Mesenchymal stem cell (in vitro differentiated cells and primary cell): ENCODE measurements at regions not wholly inside any gene's neighbourhood (a gene's known extent, or its start where the extent isn't known, plus 50 kb on each side); places are given as distances from the start of the nearest gene placed in this dataset.
"Not testable (repeated sequence)": the region's sequence is repeated elsewhere in the genome, so short reads cannot be mapped to it uniquely, and the experiment has no call there.

Experiments
- DNase-seq: peaks from one replicate; pipeline ENCODE4 v3.0.0-alpha.2; 2013
- H2AFZ ChIP-seq: one replicate; pipeline ENCODE4 v1.6.1; 2013; ENCODE audit warnings: low read depth, mild to moderate bottlenecking, control low read depth, inconsistent platforms, low read length, moderate library complexity
- H2AK5ac ChIP-seq: 2 replicates; pipeline ENCODE4 v1.6.1; 2013; ENCODE audit warnings: low read length, moderate library complexity, mild to moderate bottlenecking, inconsistent platforms; ENCODE audit not compliant: severe bottlenecking
- H2BK120ac ChIP-seq: one replicate; pipeline ENCODE4 v1.6.1; 2013; ENCODE audit warnings: low read depth, mild to moderate bottlenecking, inconsistent platforms, low read length, moderate library complexity
- H2BK12ac ChIP-seq, 2 experiments: one replicate each; pipeline ENCODE4 v1.6.1; 2013; ENCODE audit warnings: inconsistent platforms in 2 of 2, low read length in 2 of 2, mild to moderate bottlenecking in 2 of 2, moderate library complexity in 2 of 2, control low read depth in 1 of 2
- H2BK15ac ChIP-seq: one replicate; pipeline ENCODE4 v1.6.1; 2013; ENCODE audit warnings: mild to moderate bottlenecking, low read depth, inconsistent platforms; ENCODE audit not compliant: poor library complexity, severe bottlenecking
- H2BK5ac ChIP-seq: 2 replicates; pipeline ENCODE4 v1.6.1; 2013; ENCODE audit warnings: low read depth, mild to moderate bottlenecking, low read length, control low read depth, inconsistent platforms; ENCODE audit not compliant: poor library complexity, severe bottlenecking
- H3K14ac ChIP-seq, 2 experiments: one replicate each; pipeline ENCODE4 v1.6.1; 2013; ENCODE audit warnings: inconsistent platforms in 2 of 2, low read length in 2 of 2, control low read depth in 1 of 2, mild to moderate bottlenecking in 1 of 2, moderate library complexity in 1 of 2
- H3K18ac ChIP-seq, 2 experiments: one replicate each; pipeline ENCODE4 v1.6.1; 2013; ENCODE audit warnings: inconsistent platforms in 2 of 2, low read length in 2 of 2, control low read depth in 1 of 2, low read depth in 1 of 2, mild to moderate bottlenecking in 1 of 2
- H3K23ac ChIP-seq, 2 experiments: one replicate each; pipeline ENCODE4 v1.6.1; 2013; ENCODE audit warnings: inconsistent platforms in 2 of 2, low read length in 2 of 2, mild to moderate bottlenecking in 2 of 2, moderate library complexity in 2 of 2, control low read depth in 1 of 2
- H3K27ac ChIP-seq: 2 replicates; pipeline ENCODE4 v1.5.1; 2013; ENCODE audit warnings: mild to moderate bottlenecking, moderate library complexity, low read length, control low read depth, inconsistent platforms; ENCODE audit not compliant: poor library complexity, severe bottlenecking
- H3K27me3 ChIP-seq, 2 experiments: 2 replicates each; pipeline versions ENCODE4 v1.6.1 to v1.7.0; 2013; ENCODE audit warnings: low read length in 2 of 2, mild to moderate bottlenecking in 2 of 2, moderate library complexity in 2 of 2, control low read depth in 1 of 2, inconsistent platforms in 1 of 2; ENCODE audit not compliant: control insufficient read depth in 1 of 2, insufficient read depth in 1 of 2
- H3K36me3 ChIP-seq, 2 experiments: 2 replicates each; pipeline versions ENCODE4 v1.6.1 to v1.7.0; 2013; ENCODE audit warnings: low read length in 2 of 2, control low read depth in 1 of 2, inconsistent platforms in 1 of 2, low read depth in 1 of 2, mild to moderate bottlenecking in 1 of 2; ENCODE audit not compliant: insufficient read depth in 2 of 2, control insufficient read depth in 1 of 2
- H3K4ac ChIP-seq, 2 experiments: one replicate each; pipeline ENCODE4 v1.6.1; 2013; ENCODE audit warnings: inconsistent platforms in 2 of 2, low read length in 2 of 2, mild to moderate bottlenecking in 2 of 2, moderate library complexity in 2 of 2, control low read depth in 1 of 2, low read depth in 1 of 2
- H3K4me1 ChIP-seq: 2 replicates; pipeline ENCODE4 v1.6.1; 2013; ENCODE audit warnings: low read depth, low read length, control low read depth; ENCODE audit not compliant: control insufficient read depth, insufficient read depth
- H3K4me2 ChIP-seq: 2 replicates; pipeline ENCODE4 v1.6.1; 2013; ENCODE audit warnings: low read length, mild to moderate bottlenecking, inconsistent platforms; ENCODE audit not compliant: poor library complexity, severe bottlenecking
- H3K4me3 ChIP-seq, 2 experiments: 2 replicates each; pipeline versions ENCODE4 v1.5.1 to v1.7.0; 2013; ENCODE audit warnings: low read length in 2 of 2, mild to moderate bottlenecking in 2 of 2, control low read depth in 1 of 2, low read depth in 1 of 2; ENCODE audit not compliant: insufficient read depth in 1 of 2
- H3K79me1 ChIP-seq: replicated peaks from 2 replicates; pipeline ENCODE4 v1.6.1; 2013; ENCODE audit warnings: mild to moderate bottlenecking, control low read depth, low read length, inconsistent platforms; ENCODE audit not compliant: poor library complexity, severe bottlenecking
- H3K9ac ChIP-seq: 2 replicates; pipeline ENCODE4 v1.7.0; 2013; ENCODE audit warnings: mild to moderate bottlenecking, low read length, moderate library complexity
- H3K9me3 ChIP-seq: 2 replicates; pipeline ENCODE4 v1.7.0; 2013; ENCODE audit warnings: mild to moderate bottlenecking, low read length; ENCODE audit not compliant: control insufficient read depth
- H4K8ac ChIP-seq: one replicate; pipeline ENCODE4 v1.6.1; 2013; ENCODE audit warnings: inconsistent platforms, mild to moderate bottlenecking, low read length, moderate library complexity
- H4K91ac ChIP-seq: one replicate; pipeline ENCODE4 v1.6.1; 2013; ENCODE audit warnings: mild to moderate bottlenecking, low read length, inconsistent platforms
- WGBS: methylation state at CpG from one replicate; pipeline ENCODE4 v1.1.7; 2013; ENCODE audit warnings: mixed read lengths; 5-methylcytosine and 5-hydroxymethylcytosine counted together

GRCh38 chr6:73925703-73926102 is 229.7 kb downstream of the CD109 start:
- not testable (repeated sequence) for H3K4me1 ChIP-seq, H2BK12ac ChIP-seq, H3K9ac ChIP-seq, H3K23ac ChIP-seq, H2BK120ac ChIP-seq, H3K4me2 ChIP-seq, H3K27ac ChIP-seq, DNase-seq, H3K18ac ChIP-seq, H2BK5ac ChIP-seq, H4K8ac ChIP-seq, H3K79me1 ChIP-seq, H3K4ac ChIP-seq, H3K4me3 ChIP-seq, H3K27me3 ChIP-seq, H3K36me3 ChIP-seq, H4K91ac ChIP-seq, H2BK15ac ChIP-seq, H2AFZ ChIP-seq, H3K14ac ChIP-seq, H2AK5ac ChIP-seq
- H3K9me3 ChIP-seq, result peaks cover 20% of the 10 kb centered on the region
- WGBS, result 93% methylated on average over 12 of the region's 17 CpGs

DNA sequence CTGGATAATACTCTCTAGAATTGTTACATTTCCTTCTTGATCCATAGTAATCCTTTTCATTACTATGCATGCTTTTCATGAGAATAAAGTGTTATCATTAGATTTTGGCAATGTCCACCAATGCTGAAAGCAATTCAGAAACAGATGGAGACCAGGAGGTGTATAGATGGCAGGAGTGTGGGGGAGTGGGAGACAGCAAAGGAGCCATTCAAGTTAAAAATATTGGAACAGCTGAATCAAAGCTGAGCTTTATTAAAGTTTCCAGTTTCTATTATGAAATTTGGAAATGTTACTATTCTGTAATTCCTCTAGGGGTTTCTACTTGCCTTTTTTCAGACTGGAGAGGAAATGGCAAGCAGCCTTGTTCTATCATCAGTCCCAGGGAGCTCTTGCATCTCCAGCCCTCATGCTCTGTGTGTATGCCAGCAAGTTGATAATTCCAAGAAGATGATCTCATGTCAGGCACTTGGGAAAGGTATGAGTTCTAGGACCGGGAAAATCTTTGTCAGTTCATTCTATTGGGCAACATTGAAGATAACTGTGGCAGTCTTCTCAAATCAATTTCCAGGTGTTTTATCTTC is 228.0 kb downstream of the CD109 start:
- H2AFZ ChIP-seq, result no peak overlapping the region
- no peaks in the 10 kb centered on the region for H3K36me3 ChIP-seq
- no peak overlapping the region for H3K23ac ChIP-seq
- no peak overlapping the region for H2AK5ac ChIP-seq
- DNase-seq, result no peak
- H3K27me3 ChIP-seq, result no peaks in the 10 kb centered on the region
- H3K4me3 ChIP-seq, result no peak overlapping the region
- H4K91ac ChIP-seq, result no peak overlapping the region
- H2BK12ac ChIP-seq, result no peak overlapping the region
- peak overlapping the region; percentile 31 for H3K9ac ChIP-seq
- no CpG with 5 or more reads among the region's 1 CpG for WGBS
- no peak overlapping the region for H3K27ac ChIP-seq
- H3K4ac ChIP-seq, result no peak overlapping the region
- no peak overlapping the region for H3K14ac ChIP-seq
- H3K4me1 ChIP-seq, result no peaks in the 10 kb centered on the region
- H3K4me2 ChIP-seq, result no peak overlapping the region
- H2BK5ac ChIP-seq, result no peak overlapping the region
- H3K18ac ChIP-seq, result no peak overlapping the region
- no peaks in the 10 kb centered on the region for H3K79me1 ChIP-seq
- H4K8ac ChIP-seq, result no peak overlapping the region
- H3K9me3 ChIP-seq, result peaks cover 19% of the 10 kb centered on the region
- no peak overlapping the region for H2BK120ac ChIP-seq
- no peak overlapping the region for H2BK15ac ChIP-seq

- no peaks in the 10 kb centered on the region for H3K4me1 ChIP-seq
- no peak overlapping the region for H3K9ac ChIP-seq
- whole genome bisulfite sequencing, result 96% methylated on average over 14 of the region's 14 CpGs
- H3K27ac ChIP-seq, result no peak overlapping the region
- no peak overlapping the region for H2BK5ac ChIP-seq
- no peak overlapping the region for H2BK120ac ChIP-seq
- no peak overlapping the region for H2BK12ac ChIP-seq
- no peaks in the 10 kb centered on the region for H3K27me3 ChIP-seq
- no peaks in the 10 kb centered on the region for H3K79me1 ChIP-seq
- no peak overlapping the region for H2AK5ac ChIP-seq
- no peak for DNase-seq
- no peak overlapping the region for H3K4me3 ChIP-seq
- peaks cover 22% of the 10 kb centered on the region for H3K9me3 ChIP-seq
- H3K18ac ChIP-seq, result no peak overlapping the region
- H2AFZ ChIP-seq, result no peak overlapping the region
- no peak overlapping the region for H4K91ac ChIP-seq
- H3K14ac ChIP-seq, result no peak overlapping the region
- H3K4ac ChIP-seq, result no peak overlapping the region
- H4K8ac ChIP-seq, result no peak overlapping the region
- H2BK15ac ChIP-seq, result no peak overlapping the region
- no peaks in the 10 kb centered on the region for H3K36me3 ChIP-seq
- H3K4me2 ChIP-seq, result no peak overlapping the region
- H3K23ac ChIP-seq, result no peak overlapping the region
Measured at GRCh38 chr6:73903155-73903554, 207.2 kb downstream of the CD109 start.

GRCh38 chr6:73901986-73902385 is 206.0 kb downstream of the CD109 start:
- no peak overlapping the region for H3K4me3 ChIP-seq
- H3K27ac ChIP-seq, result no peak overlapping the region
- no peak overlapping the region for H2BK12ac ChIP-seq
- H3K18ac ChIP-seq, result no peak overlapping the region
- H3K23ac ChIP-seq, result no peak overlapping the region
- H3K9me3 ChIP-seq, result peaks cover 22% of the 10 kb centered on the region
- no peak for DNase-seq
- H4K8ac ChIP-seq, result no peak overlapping the region
- no peaks in the 10 kb centered on the region for H3K79me1 ChIP-seq
- H3K14ac ChIP-seq, result no peak overlapping the region
- H2BK5ac ChIP-seq, result no peak overlapping the region
- no peak overlapping the region for H2AK5ac ChIP-seq
- no peak overlapping the region for H3K4ac ChIP-seq
- H3K4me1 ChIP-seq, result no peaks in the 10 kb centered on the region
- no peaks in the 10 kb centered on the region for H3K27me3 ChIP-seq
- no peak overlapping the region for H3K4me2 ChIP-seq
- H3K9ac ChIP-seq, result no peak overlapping the region
- no peak overlapping the region for H4K91ac ChIP-seq
- H2AFZ ChIP-seq, result no peak overlapping the region
- no peaks in the 10 kb centered on the region for H3K36me3 ChIP-seq
- H2BK120ac ChIP-seq, result no peak overlapping the region
- H2BK15ac ChIP-seq, result no peak overlapping the region
